Panc1 (cell line): ENCODE measurements at regions not wholly inside any gene's neighbourhood (a gene's known extent, or its start where the extent isn't known, plus 50 kb on each side); places are given as distances from the start of the nearest gene placed in this dataset.

ENCODE experiments used
- ATAC-seq: fragments of 200-7000 bp; cut with Tn5 transposase; 2 replicates; pipeline ENCODE4 v1.9.1; 2020; ENCODE audit warnings: mild to moderate bottlenecking, moderate library complexity
- BruUV-seq: library from RNA; stranded (reverse); fragments of 400-500 nt; replicated peaks from 2 replicates; lab custom pipeline; 2021; lab: Mats Ljungman, UMichigan
- CTCF ChIA-PET: fragments of 300-600 bp; sonication (Branson Sonifier 250); formaldehyde crosslinking; loops from one replicate; lab custom pipeline; 2022; ENCODE audit warnings: antibody characterized with exemption; lab: Charles Lee
- POLR2A ChIA-PET: fragments of 300-600 bp; sonication (Branson Sonifier 250); formaldehyde crosslinking; loops from one replicate; lab custom pipeline; 2022; ENCODE audit warnings: antibody characterized with exemption; lab: Charles Lee
- DNase-seq: peaks from one replicate; pipeline ENCODE4 v3.0.0-alpha.2; 2010; ENCODE audit warnings: low read depth, low spot score
- H3K27ac ChIP-seq: 2 replicates; pipeline ENCODE4 v1.5.1; 2011; ENCODE audit warnings: mild to moderate bottlenecking, low read length, inconsistent platforms
- H3K27me3 ChIP-seq: fragments of 200-500 bp; sonication (Bioruptor generic); 2 replicates; pipeline ENCODE4 v1.6.0; 2014; ENCODE audit warnings: low read length, inconsistent platforms; ENCODE audit not compliant: control insufficient read depth, insufficient read depth
- H3K36me3 ChIP-seq: fragments of 200-500 bp; sonication (Bioruptor generic); 2 replicates; pipeline ENCODE4 v1.5.1; 2014; ENCODE audit warnings: inconsistent platforms, mild to moderate bottlenecking, low read length, moderate library complexity; ENCODE audit not compliant: control insufficient read depth, insufficient read depth
- H3K4me1 ChIP-seq: 2 replicates; pipeline ENCODE4 v1.5.1; 2011; ENCODE audit warnings: inconsistent platforms, mild to moderate bottlenecking, low read length, moderate library complexity; ENCODE audit not compliant: control insufficient read depth, insufficient read depth
- H3K4me3 ChIP-seq, 2 experiments: 2 replicates each; pipeline ENCODE4 v1.5.1; 2011 to 2012; ENCODE audit warnings: low read depth in 2 of 2, low read length in 2 of 2, mild to moderate bottlenecking in 2 of 2, inconsistent platforms in 1 of 2, moderate library complexity in 1 of 2
- H3K9me3 ChIP-seq: fragments of 200-500 bp; sonication (Bioruptor generic); 2 replicates; pipeline ENCODE4 v1.5.1; 2014; ENCODE audit warnings: low read depth, mild to moderate bottlenecking, inconsistent platforms, low read length, moderate library complexity; ENCODE audit not compliant: control insufficient read depth, insufficient read depth
- CTCF ChIP-seq: fragments of 450-650 bp; IDR thresholded peaks from 2 replicates; pipeline ENCODE4 v1.5.1; 2017; ENCODE audit warnings: mild to moderate bottlenecking
- POLR2AphosphoS5 ChIP-seq: IDR thresholded peaks from 2 replicates; pipeline ENCODE4 v1.6.1; 2012; ENCODE audit warnings: mild to moderate bottlenecking, low read depth, low read length, moderate library complexity
- REST ChIP-seq, 2 experiments: IDR thresholded peaks; 2 replicates each; pipeline ENCODE4 v1.6.1; 2011 to 2012; ENCODE audit warnings: low read depth in 2 of 2, control low read depth in 1 of 2, low read length in 1 of 2, mild to moderate bottlenecking in 1 of 2, moderate library complexity in 1 of 2; ENCODE audit not compliant: insufficient read depth in 1 of 2
- SIN3A ChIP-seq: IDR thresholded peaks from 2 replicates; pipeline ENCODE4 v1.6.1; 2012; ENCODE audit warnings: low read depth, mild to moderate bottlenecking, low read length, moderate library complexity, borderline replicate concordance; ENCODE audit not compliant: insufficient read depth
- TCF7L2 ChIP-seq: IDR thresholded peaks from 2 replicates; pipeline ENCODE4 v1.6.1; 2011; ENCODE audit warnings: mild to moderate bottlenecking, low read depth, low read length, inconsistent platforms
- in situ Hi-C: cut with HindIII; loops from 2 replicates; pipeline ENCODE4 v1.10.0; 2016; ENCODE audit warnings: low sequenced_read_pairs, low pct_unique_long_range_greater_than_20kb
- intact Hi-C: fragments of 100-400 bp; cut with micrococcal nuclease; formaldehyde crosslinking; loops from one replicate; pipeline ENCODE4 v1.10.0; 2022; ENCODE audit not compliant: unreplicated experiment

GRCh38 chr1:22295396-22295795 is 152.5 kb upstream of the WNT4 start:
- POLR2A ChIA-PET: no interaction called here
- DNase-seq (no peak), ATAC-seq (no peak)
- Histone ChIP-seq H3K27me3 (peaks cover 5% of the 10 kb centered on the region), H3K9me3 (no peaks in the 10 kb centered on the region), H3K4me3 (no peak overlapping the region), H3K27ac (no peak overlapping the region), H3K36me3 (no peaks in the 10 kb centered on the region), H3K4me1 (no peaks in the 10 kb centered on the region)
- CTCF ChIA-PET: no interaction called here
- in situ Hi-C loops (no loop called here), intact Hi-C loops (no loop called here)
- no TSS peak for BruUV-seq
- no peak for TF ChIP-seq TCF7L2
- TF ChIP-seq CTCF: no peak
- no peak for TF ChIP-seq REST (IDR thresholded peaks at IDR 0.05; ENCODE audit: insufficient read depth in 1 of 2, low read depth in 2 of 2, low read length in 1 of 2)
- TF ChIP-seq POLR2AphosphoS5: no peak
- no peak for TF ChIP-seq SIN3A

- TF ChIP-seq TCF7L2 (no peak), SIN3A (no peak), CTCF (no peak), POLR2AphosphoS5 (no peak), REST (IDR thresholded peaks at IDR 0.05; ENCODE audit: insufficient read depth in 1 of 2, low read depth in 2 of 2, low read length in 1 of 2) (no peak)
- DNase-seq (no peak), ATAC-seq (no peak)
- CTCF ChIA-PET: interaction anchor here (0.6 kb wide), 1 partner anchor 77 kb away, joined by 3 read pairs; no protein-coding TSS in a partner anchor
- no peaks in the 10 kb centered on the region for H3K4me1 ChIP-seq
- H3K27ac ChIP-seq: no peak overlapping the region
- peaks cover 5% of the 10 kb centered on the region for H3K27me3 ChIP-seq
- no peak overlapping the region for H3K4me3 ChIP-seq
- H3K36me3 ChIP-seq: no peaks in the 10 kb centered on the region
- BruUV-seq: no TSS peak
- in situ Hi-C loops (no loop called here), intact Hi-C loops (no loop called here)
- POLR2A ChIA-PET: no interaction called here
- no peaks in the 10 kb centered on the region for H3K9me3 ChIP-seq
Observed at GRCh38 chr1:22295856-22296255, 153.0 kb upstream of the WNT4 start.
